Lung (tissue), 11 donors: ENCODE measurements at regions not wholly inside any gene's neighbourhood (a gene's known extent, or its start where the extent isn't known, plus 50 kb on each side); places are given as distances from the start of the nearest gene placed in this dataset.
A peak's percentile ranks its signal among the peaks of the same experiment; 100 is the strongest.

Experiments used
- ATAC-seq: fragments of 200-7000 bp; cut with Tn5 transposase; one replicate; pipeline ENCODE4 v1.9.1; 2020; ENCODE audit warnings: moderate number of reproducible peaks; ENCODE audit not compliant: insufficient read depth, low FRiP score
- DNase-seq, 3 donors: peaks; one replicate each; pipeline ENCODE4 v3.0.0-alpha.2; 2013 to 2017
- H3K27ac ChIP-seq, 2 donors: one replicate each; pipeline ENCODE4 v1.5.1; 2013; ENCODE audit warnings: mild to moderate bottlenecking in 2 of 2, moderate library complexity in 2 of 2, control low read depth in 1 of 2, inconsistent platforms in 1 of 2, low read depth in 1 of 2, low read length in 1 of 2
- H3K27me3 ChIP-seq, 3 donors: one replicate each; pipeline ENCODE4 v1.5.1; 2013; ENCODE audit warnings: low read length in 2 of 3; ENCODE audit not compliant: control insufficient read depth in 3 of 3, insufficient read depth in 3 of 3
- H3K36me3 ChIP-seq, 4 donors: one replicate each; pipeline ENCODE4 v1.5.1; 2013; ENCODE audit warnings: low read length in 4 of 4, mild to moderate bottlenecking in 1 of 4, moderate library complexity in 1 of 4; ENCODE audit not compliant: control insufficient read depth in 4 of 4, insufficient read depth in 4 of 4
- H3K4me1 ChIP-seq, 5 donors: one replicate each; pipeline ENCODE4 v1.5.1; 2013; ENCODE audit warnings: low read length in 5 of 5, mild to moderate bottlenecking in 2 of 5, moderate library complexity in 1 of 5; ENCODE audit not compliant: control insufficient read depth in 5 of 5, insufficient read depth in 5 of 5
- H3K4me3 ChIP-seq: one replicate; pipeline ENCODE4 v1.5.1; 2013; ENCODE audit warnings: mild to moderate bottlenecking, control low read depth, moderate library complexity
- H3K9ac ChIP-seq, 2 donors: one replicate each; pipeline ENCODE4 v1.5.1; 2013; ENCODE audit warnings: low read length in 2 of 2, control low read depth in 1 of 2; ENCODE audit not compliant: insufficient read depth in 1 of 2
- H3K9me3 ChIP-seq, 4 donors: one replicate each; pipeline ENCODE4 v1.5.1; 2013; ENCODE audit warnings: low read length in 3 of 4, mild to moderate bottlenecking in 1 of 4, moderate library complexity in 1 of 4; ENCODE audit not compliant: control insufficient read depth in 4 of 4, insufficient read depth in 3 of 4
- WGBS, 2 donors: extraction: QIAGEN DNeasy Blood & Tissue Kit; methylation state at CpG; one replicate each; pipeline ENCODE4 v1.1.7; 2013; 5-methylcytosine and 5-hydroxymethylcytosine counted together
- TF ChIP-seq, protein P1 (sequence below): IDR thresholded peaks from 2 replicates; pipeline ENCODE4 v1.5.1; 2012; ENCODE audit warnings: mild to moderate bottlenecking; ENCODE audit errors: control extremely low read depth, extremely low read depth
- donor health status: control.
- donor health status: control.
- donor health status: Bipolar disorder and iron deficiency.
- donor health status: healthy.
- donor health status: DM: yes; HTN: yes; CAD: no.

DNA sequence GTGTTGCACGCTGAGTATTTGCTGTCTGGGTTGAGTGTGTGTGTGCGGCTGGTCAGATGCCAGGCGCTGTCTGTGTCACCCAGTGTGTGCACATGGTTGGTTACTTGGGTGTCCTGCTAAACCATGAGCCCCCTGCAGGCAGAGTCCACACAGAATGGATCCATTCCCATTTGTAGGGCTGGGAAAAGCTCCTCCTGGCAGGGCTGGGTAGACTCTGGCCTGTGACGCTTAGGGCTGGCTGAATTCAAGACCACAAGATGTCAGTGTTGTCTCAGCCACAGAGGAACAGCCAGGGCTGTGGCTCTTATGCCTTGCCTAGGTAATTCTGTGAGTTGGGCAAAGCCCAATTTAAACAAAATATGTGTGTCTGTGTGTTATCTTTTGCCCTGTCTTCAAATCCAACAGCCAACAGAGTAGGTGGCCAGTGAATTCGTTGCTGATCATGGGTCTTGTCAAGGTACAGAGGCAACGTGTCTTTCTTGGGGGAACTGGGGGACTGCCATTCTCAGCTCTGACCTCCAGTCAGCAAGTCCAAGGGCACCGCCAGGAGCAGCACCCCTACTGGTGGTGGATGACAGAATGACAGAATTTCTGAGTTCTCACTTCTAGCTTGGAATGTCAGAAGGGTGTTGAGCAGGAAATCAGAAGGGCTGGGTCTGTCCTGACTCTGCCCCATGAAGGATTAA, 285.1 kb downstream of the CCSER2 start:
- WGBS, 2 donors = 29 to 36% methylated on average over 7 of the region's 7 CpGs
- TF ChIP-seq, protein P1, sequence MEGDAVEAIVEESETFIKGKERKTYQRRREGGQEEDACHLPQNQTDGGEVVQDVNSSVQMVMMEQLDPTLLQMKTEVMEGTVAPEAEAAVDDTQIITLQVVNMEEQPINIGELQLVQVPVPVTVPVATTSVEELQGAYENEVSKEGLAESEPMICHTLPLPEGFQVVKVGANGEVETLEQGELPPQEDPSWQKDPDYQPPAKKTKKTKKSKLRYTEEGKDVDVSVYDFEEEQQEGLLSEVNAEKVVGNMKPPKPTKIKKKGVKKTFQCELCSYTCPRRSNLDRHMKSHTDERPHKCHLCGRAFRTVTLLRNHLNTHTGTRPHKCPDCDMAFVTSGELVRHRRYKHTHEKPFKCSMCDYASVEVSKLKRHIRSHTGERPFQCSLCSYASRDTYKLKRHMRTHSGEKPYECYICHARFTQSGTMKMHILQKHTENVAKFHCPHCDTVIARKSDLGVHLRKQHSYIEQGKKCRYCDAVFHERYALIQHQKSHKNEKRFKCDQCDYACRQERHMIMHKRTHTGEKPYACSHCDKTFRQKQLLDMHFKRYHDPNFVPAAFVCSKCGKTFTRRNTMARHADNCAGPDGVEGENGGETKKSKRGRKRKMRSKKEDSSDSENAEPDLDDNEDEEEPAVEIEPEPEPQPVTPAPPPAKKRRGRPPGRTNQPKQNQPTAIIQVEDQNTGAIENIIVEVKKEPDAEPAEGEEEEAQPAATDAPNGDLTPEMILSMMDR = no peak
- H3K27ac ChIP-seq = no peak overlapping the region

DNA sequence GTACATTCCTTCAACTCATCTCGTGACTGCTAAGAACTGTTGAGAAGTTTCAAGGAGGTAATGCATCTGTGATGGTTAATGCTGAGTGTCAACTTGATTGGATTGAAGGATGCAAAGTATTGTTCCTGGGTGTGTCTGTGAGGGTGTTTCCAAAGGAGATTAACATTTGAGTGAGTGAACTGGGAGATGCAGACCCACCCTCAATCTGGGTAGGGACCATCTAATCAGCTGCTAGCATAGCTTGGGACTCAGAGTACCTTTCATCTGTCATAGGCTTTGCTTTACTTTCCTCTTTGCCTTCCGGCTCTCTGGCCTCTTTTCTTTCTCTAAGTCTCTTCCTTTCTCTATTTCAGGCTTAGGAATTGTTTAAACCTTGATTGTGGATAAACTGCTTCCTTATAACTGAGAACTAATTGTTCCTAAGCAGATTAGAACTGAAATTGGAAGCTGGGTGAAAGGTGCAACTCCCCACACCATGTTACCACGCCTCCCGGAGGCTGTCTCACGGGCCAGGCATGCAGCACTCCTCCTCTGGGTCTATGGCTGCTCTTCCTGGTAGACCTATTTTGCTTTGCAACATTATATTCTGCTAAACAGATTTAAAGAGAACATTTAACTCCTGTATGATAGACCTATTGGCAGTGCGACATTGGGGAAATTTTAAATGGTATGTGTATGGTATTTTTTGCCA, 298.2 kb downstream of the CCSER2 start:
- ATAC-seq = no peak
- 76 to 86% methylated on average over 6 of the region's 6 CpGs for WGBS, 2 donors
- H3K9me3 ChIP-seq = no peaks in the 10 kb centered on the region
- no peak for DNase-seq
- TF ChIP-seq, protein P1 = no peak
- no peak overlapping the region for H3K4me3 ChIP-seq
- H3K9ac ChIP-seq = no peak overlapping the region
- H3K27me3 ChIP-seq = no peaks in the 10 kb centered on the region
- no peaks in the 10 kb centered on the region for H3K36me3 ChIP-seq
- no peak overlapping the region for H3K27ac ChIP-seq
- H3K4me1 ChIP-seq = no peaks in the 10 kb centered on the region

More for the DNA sequence above, 285.1 kb downstream of the CCSER2 start:
- peak; percentile 63 for ATAC-seq
- peaks cover 0 to 6% (median 0%) of the 10 kb centered on the region in 3 donors for H3K27me3 ChIP-seq
- H3K9ac ChIP-seq = no peak overlapping the region
- H3K4me1 ChIP-seq = no peaks in the 10 kb centered on the region
- DNase-seq = peak; percentile 45 to 68 (median 51)
- no peaks in the 10 kb centered on the region for H3K36me3 ChIP-seq
- peaks cover 0 to 2% (median 0%) of the 10 kb centered on the region in 4 donors for H3K9me3 ChIP-seq
- H3K4me3 ChIP-seq = no peak overlapping the region

DNA sequence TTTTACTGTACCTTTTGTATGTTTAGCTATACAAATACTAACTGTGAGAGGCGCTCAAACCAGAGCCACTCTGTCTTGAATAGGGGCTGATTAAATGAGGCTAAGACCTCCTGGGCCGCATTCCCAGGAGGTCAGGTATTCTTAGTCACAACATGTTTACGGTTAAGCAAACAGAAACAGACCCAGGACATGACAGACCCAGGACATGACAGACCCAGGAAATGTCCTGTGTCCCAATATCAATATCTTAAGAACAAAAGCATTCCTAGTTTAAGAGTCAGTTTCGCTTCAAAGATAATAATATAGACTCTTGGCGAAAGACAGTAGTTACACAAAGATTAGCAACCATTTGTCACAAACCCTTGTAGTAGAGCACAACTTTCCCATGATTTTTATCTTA, 304.5 kb downstream of the CCSER2 start:
- Histone ChIP-seq H3K36me3 (no peaks in the 10 kb centered on the region), H3K27ac (no peak overlapping the region), H3K4me3 (no peak overlapping the region), H3K9ac (no peak overlapping the region), H3K4me1 (no peaks in the 10 kb centered on the region), H3K27me3 (no peaks in the 10 kb centered on the region), H3K9me3 (peaks cover 0 to 2% (median 0%) of the 10 kb centered on the region in 4 donors)
- ATAC-seq = no peak
- no peak for DNase-seq
- WGBS, 2 donors = 77 to 86% methylated on average over 5 of the region's 5 CpGs
- TF ChIP-seq, protein P1 = no peak
